ENCODE measurements at regions not wholly inside any gene's neighbourhood (a gene's known extent, or its start where the extent isn't known, plus 50 kb on each side); places are given as distances from the start of the nearest gene placed in this dataset.

- Histone ChIP-seq H3K9me3 (no peaks in the 10 kb centered on the region), H3K4me1 (peaks cover 4% of the 10 kb centered on the region), H3K27me3 (ENCODE audit: low read depth) (no peaks in the 10 kb centered on the region), H3K36me3 (no peaks in the 10 kb centered on the region), H3K27ac (no peak overlapping the region), H3K4me3 (no peak overlapping the region)
- intact Hi-C loops (cut with DNase I): no loop called here
- no peak for ATAC-seq
- no peak for DNase-seq
- no peak for TF ChIP-seq CTCF (IDR thresholded peaks at IDR 0.05)
Observed at GRCh38 chr6:144912474-144912873, 627.3 kb downstream of the UTRN start.

GRCh38 chr6:144918073-144918472 is 632.9 kb downstream of the UTRN start:
- H3K27ac ChIP-seq: no peak overlapping the region
- DNase-seq (no peak), ATAC-seq (no peak)
- TF ChIP-seq CTCF (IDR thresholded peaks at IDR 0.05): no peak
- H3K27me3 ChIP-seq (ENCODE audit: low read depth): no peaks in the 10 kb centered on the region
- peaks cover 7% of the 10 kb centered on the region for H3K4me1 ChIP-seq
- no peak overlapping the region for H3K4me3 ChIP-seq
- intact Hi-C loops (cut with DNase I): no loop called here
- H3K9me3 ChIP-seq: no peaks in the 10 kb centered on the region
- no peaks in the 10 kb centered on the region for H3K36me3 ChIP-seq

- Histone ChIP-seq H3K36me3 (no peaks in the 10 kb centered on the region), H3K27ac (no peak overlapping the region), H3K4me1 (peaks cover 7% of the 10 kb centered on the region), H3K27me3 (ENCODE audit: low read depth) (no peaks in the 10 kb centered on the region), H3K4me3 (no peak overlapping the region), H3K9me3 (no peaks in the 10 kb centered on the region)
- no peak for ATAC-seq
- intact Hi-C loops (cut with DNase I): no loop called here
- TF ChIP-seq CTCF (IDR thresholded peaks at IDR 0.05): no peak
- DNase-seq: no peak
Observed at GRCh38 chr6:144919560-144919959, 634.4 kb downstream of the UTRN start.

GRCh38 chr6:144920391-144920961 is 635.3 kb downstream of the UTRN start:
- no peak overlapping the region for H3K4me3 ChIP-seq
- intact Hi-C loops (cut with DNase I): no loop called here
- no peak for TF ChIP-seq CTCF (IDR thresholded peaks at IDR 0.05)
- peaks cover 7% of the 10 kb centered on the region for H3K4me1 ChIP-seq
- H3K27me3 ChIP-seq (ENCODE audit: low read depth): no peaks in the 10 kb centered on the region
- H3K36me3 ChIP-seq: no peaks in the 10 kb centered on the region
- no peak for DNase-seq
- ATAC-seq: no peak
- no peaks in the 10 kb centered on the region for H3K9me3 ChIP-seq
- H3K27ac ChIP-seq: no peak overlapping the region

- no peak for DNase-seq
- Histone ChIP-seq H3K9me3 (no peaks in the 10 kb centered on the region), H3K4me3 (no peak overlapping the region), H3K36me3 (no peaks in the 10 kb centered on the region), H3K4me1 (peaks cover 7% of the 10 kb centered on the region), H3K27me3 (ENCODE audit: low read depth) (no peaks in the 10 kb centered on the region), H3K27ac (no peak overlapping the region)
- intact Hi-C loops (cut with DNase I): no loop called here
- ATAC-seq: no peak
- no peak for TF ChIP-seq CTCF (IDR thresholded peaks at IDR 0.05)
Observed at GRCh38 chr6:144921206-144921975, 636.3 kb downstream of the UTRN start.
